ENCODE measurements at regions not wholly inside any gene's neighbourhood (a gene's known extent, or its start where the extent isn't known, plus 50 kb on each side); places are given as distances from the start of the nearest gene placed in this dataset.
"Not testable (repeated sequence)": the region's sequence is repeated elsewhere in the genome, so short reads cannot be mapped to it uniquely, and the experiment has no call there.

- DNase-seq: no peak
Observed at GRCh38 chr7:27032839-27033238, 63.0 kb downstream of the HOXA1 start.

DNA sequence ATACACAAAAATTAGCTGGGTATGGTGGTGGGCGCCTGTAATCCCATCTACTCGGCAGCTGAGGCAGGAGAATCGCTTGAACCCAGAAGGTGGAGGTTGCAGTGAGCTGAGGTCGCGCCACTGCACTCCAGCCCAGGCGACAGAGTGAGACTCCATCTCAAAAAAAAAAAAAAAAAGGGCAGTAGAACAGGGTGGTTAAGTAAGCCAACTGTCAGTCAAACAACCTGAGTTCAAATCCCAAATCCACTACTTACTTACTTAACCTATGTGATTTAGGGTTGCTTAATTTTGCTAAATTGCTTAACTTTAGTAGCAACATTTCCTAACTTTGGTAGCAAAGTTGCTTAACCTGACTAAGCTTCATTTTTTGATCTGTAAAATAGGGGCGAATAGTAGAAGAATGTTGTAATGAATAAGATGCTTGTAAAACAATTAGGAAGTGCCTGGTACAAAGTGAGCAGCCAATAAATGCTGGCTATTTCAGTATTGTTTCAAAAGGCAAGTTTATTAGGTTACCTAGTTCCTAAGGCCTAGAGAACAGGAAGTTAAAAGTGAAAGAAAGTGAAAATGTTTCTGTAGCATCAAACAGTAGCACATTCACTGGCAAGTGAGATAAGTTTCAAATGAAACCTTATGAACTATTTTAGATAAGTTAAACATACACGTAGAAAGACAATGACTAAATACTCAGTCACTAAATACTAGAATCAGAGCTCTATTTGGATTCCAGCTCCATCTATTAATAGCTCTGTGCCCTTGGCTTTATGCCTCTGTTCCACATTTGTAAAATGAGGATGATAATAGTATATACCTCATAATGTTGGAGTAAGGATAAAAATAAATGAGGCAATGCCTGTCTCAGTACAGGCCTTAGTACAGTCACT is 64.3 kb downstream of the HOXA1 start:
- peak; percentile 65 for DNase-seq

- DNase-seq: no peak
Observed at GRCh38 chr7:27030393-27031050, 65.3 kb downstream of the HOXA1 start.

DNA sequence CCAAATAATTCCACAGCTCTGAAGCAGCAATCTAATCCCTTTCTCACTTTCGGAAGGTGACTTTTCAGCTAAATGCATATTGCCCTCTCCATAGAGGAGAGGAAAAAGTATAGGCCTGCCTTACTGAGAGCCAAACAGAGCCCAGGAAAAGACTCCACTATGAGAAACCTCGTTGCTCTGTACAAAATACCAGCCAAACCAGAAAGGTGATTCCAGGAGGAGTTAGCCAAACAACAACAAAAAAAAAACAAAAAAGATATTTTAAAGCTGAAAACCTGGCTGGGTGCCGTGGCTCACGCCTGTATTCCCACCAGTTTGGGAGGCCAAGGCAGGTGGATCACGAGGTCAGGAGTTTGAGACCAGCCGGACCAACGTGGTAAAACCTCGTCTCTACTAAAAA is 70.5 kb downstream of the HOXA1 start:
- no peak for DNase-seq

GRCh38 chr7:27010068-27010467 is 85.7 kb downstream of the HOXA1 start:
- no peak for DNase-seq

DNA sequence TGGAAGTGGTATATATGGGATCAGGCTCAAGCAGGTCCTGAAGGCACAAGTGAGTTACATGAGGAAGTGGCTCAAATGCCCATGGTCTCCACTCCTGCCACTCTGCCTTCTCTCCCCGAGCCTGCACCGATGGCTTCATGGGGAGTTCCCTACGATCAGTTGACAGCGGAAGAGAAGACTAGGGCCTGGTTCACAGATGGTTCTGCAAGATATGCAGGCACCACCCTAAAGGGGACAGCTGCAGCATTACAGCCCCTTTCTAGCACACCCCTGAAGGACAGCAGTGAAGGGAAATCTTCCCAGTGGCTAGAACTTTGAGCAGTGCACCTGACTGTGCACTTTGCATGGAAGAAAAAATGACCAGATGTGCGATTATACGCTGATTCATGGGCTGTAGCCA is 95.3 kb downstream of the HOXA1 start:
- DNase-seq: no peak

DNA sequence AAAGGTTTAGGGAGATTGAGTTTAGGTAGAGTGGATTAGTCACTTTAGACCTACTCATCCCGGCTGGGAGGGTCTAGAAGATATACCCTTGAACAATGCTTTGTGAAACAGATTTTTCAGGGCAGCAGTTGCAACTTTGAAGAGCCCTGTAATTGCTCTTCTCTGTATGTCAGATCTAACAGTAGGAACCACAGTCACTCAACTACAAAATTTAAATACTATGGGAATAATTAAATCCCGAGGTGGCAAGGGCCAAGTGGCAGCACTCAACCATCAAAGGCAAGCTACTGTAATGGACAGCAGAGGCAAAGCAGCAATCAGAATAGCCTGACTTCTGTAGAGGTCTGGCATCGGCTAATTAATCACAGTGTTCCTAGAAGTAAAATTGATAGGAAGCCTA is 97.5 kb downstream of the HOXA1 start:
- not testable (repeated sequence) for DNase-seq

DNA sequence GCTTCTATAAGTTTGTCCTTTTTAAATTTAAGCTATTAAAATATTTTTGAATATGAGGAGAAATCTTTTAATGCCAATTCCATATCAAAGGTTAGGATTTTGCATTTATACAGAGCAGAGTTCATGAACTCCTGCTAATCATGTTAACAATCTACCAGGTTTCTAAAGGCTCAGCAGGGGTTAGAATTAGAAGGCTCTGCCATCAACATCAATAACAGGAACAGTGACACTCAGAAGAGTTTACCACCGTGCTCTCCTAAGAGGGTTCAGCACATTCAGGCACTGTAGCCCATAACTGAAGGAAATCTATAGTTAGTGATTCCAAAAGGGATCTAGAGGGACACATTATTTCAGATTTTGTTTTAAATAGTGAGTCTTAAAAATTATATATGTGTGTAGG is 100.1 kb downstream of the HOXA1 start:
- DNase-seq: no peak

- peak; percentile 33 for DNase-seq
Observed at GRCh38 chr7:26993816-26994810, 101.7 kb downstream of the HOXA1 start.

- DNase-seq: no peak
Observed at GRCh38 chr7:26992670-26993069, 103.1 kb downstream of the HOXA1 start.

GRCh38 chr7:26991796-26992195 is 104.0 kb downstream of the HOXA1 start:
- no peak for DNase-seq

DNA sequence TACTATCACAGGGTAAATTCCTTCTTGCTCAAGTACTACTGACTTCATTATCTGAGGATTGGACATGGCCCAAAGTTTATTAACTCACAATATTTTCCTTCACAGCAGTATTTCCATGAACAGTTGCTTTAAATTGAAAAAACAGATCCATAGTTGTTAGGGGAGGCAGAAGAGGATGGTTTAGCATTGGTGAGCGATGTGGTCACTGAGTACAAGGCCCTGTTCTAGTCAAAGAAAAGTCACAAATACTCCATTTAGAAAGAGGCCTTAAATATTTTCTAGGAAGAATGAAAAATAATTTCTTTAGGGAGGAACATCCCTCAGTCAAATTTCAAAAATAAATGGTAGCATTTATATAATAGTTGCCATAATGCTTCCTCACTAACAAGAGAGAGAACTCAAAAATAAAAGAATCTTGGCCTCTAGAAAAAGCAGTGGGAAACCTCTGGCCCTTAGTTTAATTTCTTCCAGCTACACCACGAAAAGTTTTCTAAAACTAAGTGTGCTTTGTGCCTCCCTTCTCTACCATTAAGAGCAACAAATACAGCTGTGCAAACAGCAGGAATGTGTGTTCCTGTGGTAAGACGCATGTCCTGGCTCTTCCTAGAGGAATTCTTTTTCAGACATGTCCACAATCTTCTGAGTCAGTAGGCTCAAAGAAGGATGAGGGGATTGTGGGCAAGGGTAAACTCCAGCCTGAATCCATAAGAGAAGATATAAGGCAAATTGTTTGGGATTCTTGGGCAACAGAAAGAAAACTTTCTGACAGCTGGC is 105.7 kb downstream of the HOXA1 start:
- no peak for DNase-seq

- DNase-seq: no peak
Observed at GRCh38 chr7:26988836-26989374, 106.9 kb downstream of the HOXA1 start.

GRCh38 chr7:26987338-26987737 is 108.5 kb downstream of the HOXA1 start:
- DNase-seq: no peak

- DNase-seq: no peak
Observed at GRCh38 chr7:26978146-26978545, 113.8 kb upstream of the SKAP2 start.

DNA sequence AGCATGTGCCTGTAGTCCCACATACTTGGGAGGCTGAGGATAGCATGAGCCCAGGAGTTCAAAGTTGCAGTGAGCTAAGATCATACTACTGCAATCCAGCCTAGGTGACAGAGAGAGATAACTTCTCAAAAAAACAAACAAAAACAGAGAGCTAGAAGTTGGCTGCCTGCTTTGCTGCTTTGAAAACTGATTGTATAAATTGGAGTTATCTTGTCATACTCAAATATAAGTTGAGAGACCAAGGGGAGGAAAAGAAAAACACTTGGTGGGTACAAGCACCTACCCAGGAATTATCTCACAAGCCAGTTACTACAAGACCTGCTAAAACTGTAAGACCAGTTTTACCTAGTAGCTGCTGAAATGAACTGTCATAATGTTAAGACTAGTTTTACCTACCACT is 112.5 kb upstream of the SKAP2 start:
- DNase-seq: no peak

DNA sequence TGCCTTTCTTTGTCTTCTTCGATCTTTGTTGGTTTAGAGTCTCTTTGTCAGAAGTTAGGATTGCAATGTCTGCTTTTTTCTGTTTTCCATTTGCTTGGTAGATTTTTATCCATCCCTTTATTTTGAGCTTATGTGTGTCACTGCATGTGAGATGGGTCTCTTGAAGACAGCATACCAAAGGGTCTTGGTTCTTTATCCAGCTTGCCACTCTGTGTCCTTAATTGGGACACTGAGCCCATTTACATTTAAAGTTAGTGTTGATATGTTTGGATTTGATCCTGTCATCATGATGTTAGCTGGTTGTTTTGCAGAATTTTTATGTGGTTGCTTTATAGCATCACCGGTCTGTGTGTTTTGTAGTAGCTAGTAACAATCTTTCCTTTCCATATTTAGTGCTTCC is 107.5 kb upstream of the SKAP2 start:
- DNase-seq: not testable (repeated sequence)

- DNase-seq: no peak
Observed at GRCh38 chr7:26965724-26966123, 101.3 kb upstream of the SKAP2 start.

DNA sequence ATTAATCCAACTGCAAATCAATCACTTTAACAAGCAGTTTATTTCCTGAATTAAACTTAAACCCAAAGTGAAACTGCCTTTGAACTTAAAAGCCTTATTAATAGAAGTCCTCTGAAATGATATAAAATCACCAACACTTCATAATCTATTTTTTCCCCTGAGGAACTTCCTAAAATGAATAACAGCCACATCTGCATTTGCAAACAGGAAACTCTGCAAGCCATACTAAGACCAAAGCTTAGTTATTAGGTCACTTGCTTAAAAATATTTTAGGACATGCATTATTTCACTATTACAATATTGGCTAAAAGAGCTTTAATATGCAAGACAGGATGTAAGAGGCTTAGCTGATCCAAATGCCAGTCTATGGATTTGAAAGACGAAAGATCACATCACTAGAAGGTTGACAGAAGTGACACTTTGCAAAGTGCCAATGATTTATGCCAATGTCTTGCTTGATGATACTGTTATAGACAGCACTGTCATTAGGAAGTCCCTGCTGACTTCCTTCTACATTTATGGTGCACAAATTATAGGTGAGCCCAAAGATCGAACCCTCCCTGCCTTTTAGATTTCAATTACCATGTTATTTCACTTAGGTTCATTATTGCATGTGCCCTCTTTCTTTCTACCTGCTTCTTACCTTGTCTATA is 99.9 kb upstream of the SKAP2 start:
- DNase-seq: no peak

- DNase-seq: peak; percentile 10
Observed at GRCh38 chr7:26959290-26959689, 94.9 kb upstream of the SKAP2 start.

GRCh38 chr7:26958834-26959233 is 94.4 kb upstream of the SKAP2 start:
- DNase-seq: peak; percentile 79

DNA sequence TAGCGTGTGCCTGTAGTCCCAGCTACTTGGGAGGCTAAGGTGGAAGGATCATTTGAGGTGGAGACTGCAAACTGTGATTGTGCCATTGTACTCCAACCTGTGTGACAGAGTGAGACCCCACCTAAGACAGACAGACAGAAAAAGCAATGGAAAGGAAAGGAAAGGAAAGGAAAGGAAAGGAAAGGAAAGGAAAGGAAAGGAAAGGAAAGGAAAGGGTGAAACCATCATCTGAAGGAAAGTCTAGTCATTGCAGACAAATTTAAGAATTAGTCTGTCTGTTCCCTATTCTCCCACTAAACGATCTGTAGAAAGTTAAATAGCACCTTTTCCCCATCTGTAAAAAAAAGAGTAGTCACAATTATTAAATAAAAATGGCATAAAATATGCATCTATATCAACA is 91.1 kb upstream of the SKAP2 start:
- no peak for DNase-seq

Data from NCI-H226 (cell line).